NCI-H2081 (cell line): ENCODE measurements at regions not wholly inside any gene's neighbourhood (a gene's known extent, or its start where the extent isn't known, plus 50 kb on each side); places are given as distances from the start of the nearest gene placed in this dataset.
A peak's percentile ranks its signal among the peaks of the same experiment; 100 is the strongest.

Experiments
- DNase-seq, 2 experiments: peaks; one replicate each; lab custom pipeline; 2025; lab: John Stamatoyannopoulos, UW

GRCh38 chr4:155094201-155094820 lies 114.1 kb upstream of the NPY2R start:
- DNase-seq = no peak

- DNase-seq = no peak
These were observed 109.2 kb upstream of the NPY2R start for GRCh38 chr4:155099231-155099630.

- DNase-seq = no peak
These were observed 101.8 kb upstream of the NPY2R start for GRCh38 chr4:155106629-155107028.

- no peak for DNase-seq
These were observed 101.4 kb upstream of the NPY2R start for GRCh38 chr4:155107059-155107458.

- DNase-seq = peak; percentile 6 to 20
These were observed 93.6 kb upstream of the NPY2R start for GRCh38 chr4:155114790-155115189.

GRCh38 chr4:155119006-155119405 lies 89.4 kb upstream of the NPY2R start:
- DNase-seq = peak in 1 of 2 experiments; percentile 7

- DNase-seq = no peak
These were observed 87.9 kb upstream of the NPY2R start for GRCh38 chr4:155120536-155120935.

- DNase-seq = no peak
These were observed 86.1 kb upstream of the NPY2R start for GRCh38 chr4:155122382-155122781.

- no peak for DNase-seq
These were observed 74.3 kb upstream of the NPY2R start for GRCh38 chr4:155134136-155134535.

GRCh38 chr4:155140889-155141288 lies 67.5 kb upstream of the NPY2R start:
- no peak for DNase-seq

GRCh38 chr4:155143512-155143911 lies 64.9 kb upstream of the NPY2R start:
- peak in 1 of 2 experiments; percentile 0 for DNase-seq
